HEK293T (cell line): ENCODE measurements at regions not wholly inside any gene's neighbourhood (a gene's known extent, or its start where the extent isn't known, plus 50 kb on each side); places are given as distances from the start of the nearest gene placed in this dataset.

ENCODE experiments used
- CTCF ChIA-PET: fragments of 350-600 bp; formaldehyde crosslinking; extraction: SDS; loops from one replicate; lab custom pipeline; 2021; ENCODE audit warnings: antibody characterized with exemption, inconsistent platforms; lab: Yijun Ruan, JAX
- POLR2A ChIA-PET: fragments of 350-600 bp; formaldehyde crosslinking; extraction: SDS; loops from one replicate; lab custom pipeline; 2020; ENCODE audit warnings: antibody characterized with exemption, inconsistent platforms; lab: Yijun Ruan, JAX
- DNase-seq: peaks from one replicate; pipeline ENCODE4 v3.0.0; 2012; ENCODE audit warnings: mixed read lengths; ENCODE audit errors: extremely low spot score
- ARNT ChIP-seq: fragments of 450-650 bp; IDR thresholded peaks from 2 replicates; pipeline ENCODE4 v1.6.1; 2017; ENCODE audit warnings: mild to moderate bottlenecking
- BHLHE40 ChIP-seq: fragments of 450-650 bp; IDR thresholded peaks from 2 replicates; pipeline ENCODE4 v1.6.1; 2016; ENCODE audit warnings: mild to moderate bottlenecking, moderate library complexity, borderline replicate concordance
- CTBP1 ChIP-seq: fragments of 450-650 bp; IDR thresholded peaks from 2 replicates; pipeline ENCODE4 v1.6.1; 2016; ENCODE audit warnings: borderline replicate concordance
- ELF4 ChIP-seq: fragments of 450-650 bp; IDR thresholded peaks from 2 replicates; pipeline ENCODE4 v1.6.1; 2017; ENCODE audit warnings: antibody characterized with exemption
- FOXA1 ChIP-seq: fragments of 450-650 bp; IDR thresholded peaks from 2 replicates; pipeline ENCODE4 v1.6.1; 2016; ENCODE audit warnings: mild to moderate bottlenecking
- FOXK2 ChIP-seq: fragments of 450-650 bp; IDR thresholded peaks from 2 replicates; pipeline ENCODE4 v1.6.1; 2016; ENCODE audit warnings: mild to moderate bottlenecking
- FOXM1 ChIP-seq: fragments of 450-650 bp; IDR thresholded peaks from 2 replicates; pipeline ENCODE4 v1.6.1; 2017; ENCODE audit warnings: mild to moderate bottlenecking, borderline replicate concordance
- HDGF ChIP-seq: fragments of 450-650 bp; IDR thresholded peaks from 2 replicates; pipeline ENCODE4 v1.6.1; 2017; ENCODE audit warnings: antibody characterized with exemption, borderline replicate concordance
- L3MBTL2 ChIP-seq: fragments of 450-650 bp; conservative IDR thresholded peaks from 2 replicates; pipeline ENCODE4 v1.6.1; 2016; ENCODE audit warnings: mild to moderate bottlenecking
- LEF1 ChIP-seq: fragments of 450-650 bp; IDR thresholded peaks from 2 replicates; pipeline ENCODE4 v1.6.1; 2017; ENCODE audit warnings: mild to moderate bottlenecking, borderline replicate concordance
- NFRKB ChIP-seq: fragments of 450-650 bp; IDR thresholded peaks from 2 replicates; pipeline ENCODE4 v1.6.1; 2016; ENCODE audit warnings: mild to moderate bottlenecking, moderate library complexity
- PKNOX1 ChIP-seq: fragments of 450-650 bp; IDR thresholded peaks from 2 replicates; pipeline ENCODE4 v1.6.1; 2016
- SP1 ChIP-seq: fragments of 450-650 bp; IDR thresholded peaks from 2 replicates; pipeline ENCODE4 v1.6.1; 2017
- SUZ12 ChIP-seq: fragments of 450-650 bp; IDR thresholded peaks from 2 replicates; pipeline ENCODE4 v1.6.1; 2016; ENCODE audit warnings: mild to moderate bottlenecking
- TARDBP ChIP-seq: fragments of 450-650 bp; IDR thresholded peaks from 2 replicates; pipeline ENCODE4 v1.6.1; 2016
- ZNF384 ChIP-seq: fragments of 450-650 bp; IDR thresholded peaks from 2 replicates; pipeline ENCODE4 v1.6.1; 2016

GRCh38 chr22:27504360-27505253 lies 296.9 kb downstream of the MN1 start:
- CTCF ChIA-PET = no interaction called here
- POLR2A ChIA-PET = no interaction called here

GRCh38 chr22:27507111-27507611 lies 294.4 kb downstream of the MN1 start:
- no peak for DNase-seq
- TF ChIP-seq HDGF = no peak
- TF ChIP-seq SP1 = no peak
- no peak for TF ChIP-seq CTBP1
- no peak for TF ChIP-seq L3MBTL2
- TF ChIP-seq FOXM1 = no peak
- ChIA-PET POLR2A (no interaction called here), CTCF (no interaction called here)

More at GRCh38 chr22:27504360-27505253, 296.9 kb downstream of the MN1 start:
- no peak for DNase-seq
- TF ChIP-seq HDGF (no peak), TARDBP (no peak), FOXK2 (no peak), LEF1 (no peak), FOXM1 (no peak), PKNOX1 (peak; percentile 67), BHLHE40 (no peak), ELF4 (no peak)

- TF ChIP-seq FOXK2 (no peak), FOXM1 (no peak), ARNT (no peak), CTBP1 (no peak), TARDBP (no peak), SP1 (no peak), PKNOX1 (no peak), NFRKB (no peak), BHLHE40 (no peak), HDGF (no peak), FOXA1 (no peak), L3MBTL2 (no peak), LEF1 (no peak), ELF4 (no peak), SUZ12 (no peak), ZNF384 (no peak)
- no peak for DNase-seq
- POLR2A ChIA-PET = no interaction called here
- CTCF ChIA-PET = no interaction called here
Measured at GRCh38 chr22:27507935-27508526, 293.5 kb downstream of the MN1 start.

GRCh38 chr22:27509132-27509920 lies 292.2 kb downstream of the MN1 start:
- ChIA-PET POLR2A (no interaction called here), CTCF (no interaction called here)
- no peak for DNase-seq
- TF ChIP-seq PKNOX1 (no peak), FOXM1 (no peak), SUZ12 (no peak), CTBP1 (no peak), TARDBP (no peak), NFRKB (no peak), FOXA1 (no peak), ZNF384 (no peak), ARNT (no peak), HDGF (no peak), LEF1 (no peak), ELF4 (no peak), SP1 (no peak)

- CTCF ChIA-PET = no interaction called here
- DNase-seq = no peak
- POLR2A ChIA-PET = no interaction called here
- TF ChIP-seq PKNOX1 (no peak), FOXM1 (no peak), CTBP1 (no peak), TARDBP (no peak), ZNF384 (no peak), FOXK2 (no peak), L3MBTL2 (no peak), SUZ12 (no peak), ARNT (no peak), HDGF (no peak), SP1 (no peak), NFRKB (no peak), LEF1 (no peak), FOXA1 (no peak), ELF4 (no peak), BHLHE40 (no peak)
Measured at GRCh38 chr22:27510024-27510423, 291.5 kb downstream of the MN1 start.
